ENCODE measurements at regions not wholly inside any gene's neighbourhood (a gene's known extent, or its start where the extent isn't known, plus 50 kb on each side); places are given as distances from the start of the nearest gene placed in this dataset.
"Not testable (repeated sequence)": the region's sequence is repeated elsewhere in the genome, so short reads cannot be mapped to it uniquely, and the experiment has no call there.

DNA sequence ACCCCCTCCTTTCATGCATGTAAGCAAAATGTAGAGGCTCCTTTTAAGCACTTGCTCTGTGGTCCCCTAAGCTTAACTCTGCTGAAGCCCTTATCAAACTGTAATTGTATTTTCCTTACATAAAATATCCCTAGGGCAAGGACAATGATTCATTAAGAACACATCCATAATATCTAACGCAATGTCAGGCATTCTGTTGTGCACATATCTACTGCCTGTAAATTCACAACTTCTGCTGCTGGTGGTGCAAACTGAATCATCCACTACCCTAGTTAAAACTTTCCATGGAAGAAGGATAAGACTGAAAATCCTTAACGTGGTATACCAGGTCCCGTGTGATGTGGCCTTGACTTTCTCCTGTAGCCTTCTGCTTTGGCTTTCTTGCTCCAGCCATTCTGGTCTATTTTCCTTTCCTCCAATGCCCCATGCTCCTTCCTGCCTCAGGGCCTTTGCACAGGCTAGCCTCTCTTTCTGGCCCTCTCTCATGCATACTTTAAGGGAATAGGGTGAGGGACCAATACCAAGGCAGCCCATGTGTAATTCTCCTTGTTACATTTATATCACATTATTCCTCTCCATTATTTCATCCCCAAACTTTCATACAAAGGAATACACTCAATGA is 113.6 kb upstream of the ZFP64 start:
- DNase-seq (ENCODE audit: low spot score) = no peak
- TF ChIP-seq, protein P1, sequence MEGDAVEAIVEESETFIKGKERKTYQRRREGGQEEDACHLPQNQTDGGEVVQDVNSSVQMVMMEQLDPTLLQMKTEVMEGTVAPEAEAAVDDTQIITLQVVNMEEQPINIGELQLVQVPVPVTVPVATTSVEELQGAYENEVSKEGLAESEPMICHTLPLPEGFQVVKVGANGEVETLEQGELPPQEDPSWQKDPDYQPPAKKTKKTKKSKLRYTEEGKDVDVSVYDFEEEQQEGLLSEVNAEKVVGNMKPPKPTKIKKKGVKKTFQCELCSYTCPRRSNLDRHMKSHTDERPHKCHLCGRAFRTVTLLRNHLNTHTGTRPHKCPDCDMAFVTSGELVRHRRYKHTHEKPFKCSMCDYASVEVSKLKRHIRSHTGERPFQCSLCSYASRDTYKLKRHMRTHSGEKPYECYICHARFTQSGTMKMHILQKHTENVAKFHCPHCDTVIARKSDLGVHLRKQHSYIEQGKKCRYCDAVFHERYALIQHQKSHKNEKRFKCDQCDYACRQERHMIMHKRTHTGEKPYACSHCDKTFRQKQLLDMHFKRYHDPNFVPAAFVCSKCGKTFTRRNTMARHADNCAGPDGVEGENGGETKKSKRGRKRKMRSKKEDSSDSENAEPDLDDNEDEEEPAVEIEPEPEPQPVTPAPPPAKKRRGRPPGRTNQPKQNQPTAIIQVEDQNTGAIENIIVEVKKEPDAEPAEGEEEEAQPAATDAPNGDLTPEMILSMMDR (IDR thresholded peaks at IDR 0.05; ENCODE audit: borderline replicate concordance, control extremely low read depth, extremely low read depth, insufficient read depth, missing control alignments) = no peak
- in situ Hi-C loops (cut with MboI; ENCODE audit: low sequenced_read_pairs, unreplicated experiment) = no loop called here

DNA sequence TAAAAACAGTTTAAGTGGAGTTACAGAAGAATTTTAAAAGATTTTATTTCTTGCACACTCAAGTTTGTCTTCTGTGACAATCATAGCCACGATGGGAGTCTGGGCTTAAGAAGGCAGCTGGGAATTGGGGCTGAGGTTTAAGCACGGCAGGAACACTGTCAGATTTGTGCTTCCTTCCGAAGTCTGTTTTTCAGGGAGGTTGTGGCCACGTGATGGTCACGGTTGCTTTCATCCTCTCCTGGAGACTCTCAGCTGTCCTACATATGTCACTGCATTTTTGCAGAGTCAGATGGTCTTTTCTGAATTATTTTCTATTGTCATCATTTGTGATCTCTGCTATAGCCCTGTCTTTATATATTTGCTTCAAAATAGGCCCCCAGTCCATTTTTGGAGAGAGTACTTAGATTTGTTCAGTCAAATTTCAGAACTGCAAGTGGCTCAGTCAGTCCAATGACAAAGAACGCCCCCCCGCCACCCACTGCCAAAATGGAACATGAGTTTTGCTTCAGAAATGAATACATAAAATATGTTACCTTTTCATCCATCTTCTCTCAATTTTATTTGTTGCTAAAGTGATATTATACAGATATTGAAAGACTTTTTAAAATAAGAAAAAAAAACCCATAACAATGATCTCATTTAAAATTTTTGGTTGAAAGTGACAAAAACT is 111.8 kb upstream of the ZFP64 start:
- in situ Hi-C loops (cut with MboI; ENCODE audit: low sequenced_read_pairs, unreplicated experiment) = no loop called here
- TF ChIP-seq, protein P1 (IDR thresholded peaks at IDR 0.05; ENCODE audit: borderline replicate concordance, control extremely low read depth, extremely low read depth, insufficient read depth, missing control alignments) = no peak

DNA sequence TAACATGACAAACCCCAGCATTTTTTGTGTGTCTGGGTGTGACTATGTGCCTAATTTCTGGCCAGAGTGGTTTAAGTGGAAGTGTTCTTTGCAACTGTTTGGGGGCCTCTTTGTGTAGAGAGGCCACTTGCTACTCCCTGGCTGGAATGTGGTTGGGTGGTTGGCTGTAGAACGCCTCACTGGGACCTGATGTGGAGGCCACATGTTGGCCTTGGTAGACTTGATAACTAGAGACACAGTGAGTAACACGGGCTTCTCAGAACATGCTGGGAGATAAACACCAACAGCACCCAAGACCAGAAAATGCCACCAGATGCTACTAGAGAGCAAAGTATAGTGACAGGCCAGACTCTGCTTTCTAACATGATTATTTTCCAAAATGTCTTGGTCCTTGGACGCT is 111.2 kb upstream of the ZFP64 start:
- TF ChIP-seq, protein P1 (IDR thresholded peaks at IDR 0.05; ENCODE audit: borderline replicate concordance, control extremely low read depth, extremely low read depth, insufficient read depth, missing control alignments) = no peak
- in situ Hi-C loops (cut with MboI; ENCODE audit: low sequenced_read_pairs, unreplicated experiment) = no loop called here
- DNase-seq (ENCODE audit: low spot score) = no peak

More for the DNA sequence above, 111.8 kb upstream of the ZFP64 start:
- no peak for DNase-seq (ENCODE audit: low spot score)

DNA sequence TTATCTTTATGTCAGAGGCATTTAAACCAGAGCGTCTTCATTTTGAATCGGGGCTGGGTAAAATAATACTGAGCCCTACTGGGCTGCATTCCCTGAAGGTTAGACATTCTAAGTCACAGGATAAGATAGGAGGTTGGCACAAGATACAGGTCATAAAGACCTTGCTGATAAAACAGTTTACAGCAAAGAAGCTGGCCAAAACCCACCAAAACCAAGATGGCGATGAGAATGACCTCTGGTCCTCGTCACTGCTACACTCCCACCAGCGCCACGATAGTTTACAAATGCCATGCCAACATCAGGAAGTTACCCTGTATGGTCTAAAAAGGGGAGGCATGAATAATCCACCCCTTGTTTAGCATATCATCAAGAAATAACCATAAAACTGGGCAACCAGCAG is 110.5 kb upstream of the ZFP64 start:
- in situ Hi-C loops (cut with MboI; ENCODE audit: low sequenced_read_pairs, unreplicated experiment) = not testable (repeated sequence)

DNA sequence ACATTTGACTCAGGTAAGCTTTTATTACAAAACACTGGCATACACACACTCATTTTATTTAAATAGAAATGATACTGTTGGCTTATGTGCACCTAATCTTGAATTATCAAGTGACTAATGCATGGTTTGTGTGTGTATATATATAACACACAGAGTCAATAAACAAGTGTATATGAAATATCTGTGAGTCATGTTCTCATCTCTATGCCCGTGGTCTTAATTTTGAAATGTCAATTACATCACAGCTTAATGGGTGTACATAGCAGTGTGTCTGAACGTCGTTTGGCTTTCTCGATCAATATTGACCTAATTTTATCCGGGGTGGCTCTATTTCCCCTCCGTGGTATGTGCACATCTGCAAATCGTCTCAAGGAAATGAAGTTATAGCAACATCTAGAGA is 104.0 kb upstream of the ZFP64 start:
- in situ Hi-C loops (cut with MboI; ENCODE audit: low sequenced_read_pairs, unreplicated experiment) = no loop called here
- TF ChIP-seq, protein P1 (IDR thresholded peaks at IDR 0.05; ENCODE audit: borderline replicate concordance, control extremely low read depth, extremely low read depth, insufficient read depth, missing control alignments) = no peak

More for the DNA sequence above, 110.5 kb upstream of the ZFP64 start:
- DNase-seq (ENCODE audit: low spot score) = not testable (repeated sequence)

DNA sequence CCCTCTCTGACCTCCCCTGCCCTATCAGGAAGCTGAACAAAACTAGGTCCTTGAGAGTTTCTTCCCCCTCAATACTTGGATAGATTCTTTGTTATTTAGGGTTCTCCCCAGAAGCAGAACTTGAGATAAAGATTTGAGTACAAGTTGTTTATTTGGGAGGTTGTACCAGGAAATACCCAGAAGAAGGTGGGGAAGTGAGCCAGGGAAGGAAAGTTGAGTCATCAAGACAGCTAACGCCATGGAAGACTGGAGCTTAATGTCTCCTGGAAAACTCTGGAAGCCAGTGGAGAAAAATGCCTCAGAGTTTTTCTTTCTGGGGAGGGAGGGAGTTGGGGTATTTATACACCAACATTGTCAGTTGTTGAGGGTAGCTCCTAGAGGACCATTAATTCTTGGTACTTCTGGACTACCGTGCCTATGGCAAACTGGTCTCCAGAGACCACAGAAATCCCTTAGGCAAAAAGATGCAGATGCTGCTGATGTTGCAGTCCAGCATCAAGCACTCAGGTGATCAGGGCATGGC is 102.6 kb upstream of the ZFP64 start:
- no peak for DNase-seq (ENCODE audit: low spot score)
- in situ Hi-C loops (cut with MboI; ENCODE audit: low sequenced_read_pairs, unreplicated experiment) = no loop called here
- TF ChIP-seq, protein P1 (IDR thresholded peaks at IDR 0.05; ENCODE audit: borderline replicate concordance, control extremely low read depth, extremely low read depth, insufficient read depth, missing control alignments) = no peak

More for the DNA sequence above, 104.0 kb upstream of the ZFP64 start:
- DNase-seq (ENCODE audit: low spot score) = no peak

DNA sequence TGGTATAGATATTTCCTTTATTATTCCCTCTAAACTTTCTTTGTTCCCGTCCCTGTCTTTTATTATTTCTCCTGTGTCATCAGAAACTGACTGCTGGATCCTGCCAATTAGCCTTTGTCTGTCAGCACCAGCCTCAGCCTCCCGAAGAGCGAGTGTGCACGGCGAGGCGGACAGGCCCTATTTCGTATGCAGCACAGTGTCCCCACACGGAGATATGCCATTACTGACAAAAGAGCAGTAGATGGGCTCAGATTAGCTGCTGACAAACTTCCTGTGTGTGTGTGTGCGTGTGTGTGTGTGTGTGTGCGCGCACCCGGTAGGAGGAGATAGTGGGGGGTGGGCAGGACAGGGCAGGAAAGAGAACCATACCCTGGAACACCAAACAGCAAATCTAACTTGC is 99.5 kb upstream of the ZFP64 start:
- TF ChIP-seq, protein P1 (IDR thresholded peaks at IDR 0.05; ENCODE audit: borderline replicate concordance, control extremely low read depth, extremely low read depth, insufficient read depth, missing control alignments) = no peak
- DNase-seq (ENCODE audit: low spot score) = no peak
- in situ Hi-C loops (cut with MboI; ENCODE audit: low sequenced_read_pairs, unreplicated experiment) = no loop called here

Data from GM13976 (cell line).